ENCODE measurements at regions not wholly inside any gene's neighbourhood (a gene's known extent, or its start where the extent isn't known, plus 50 kb on each side); places are given as distances from the start of the nearest gene placed in this dataset.

DNA sequence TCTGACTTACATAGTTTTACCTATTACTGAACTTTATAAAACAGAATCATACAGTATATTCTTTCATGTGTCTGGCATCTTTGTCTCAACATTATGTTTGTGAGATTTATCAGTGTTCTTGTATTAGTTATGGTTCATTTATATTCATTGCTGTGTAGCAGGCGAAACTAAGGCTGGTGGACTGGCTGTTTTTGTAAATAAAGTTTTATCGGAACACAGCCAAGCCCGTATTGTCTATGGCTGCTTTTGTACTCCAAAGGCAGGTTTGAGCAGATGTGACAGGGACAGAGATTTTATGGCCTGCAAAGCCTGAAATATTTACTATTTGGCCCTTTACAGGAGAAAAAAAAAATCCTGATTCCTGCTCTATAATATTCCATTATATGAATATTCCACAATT, 405.8 kb upstream of the RGS6 start:
- Histone ChIP-seq H3K27ac (replicated peaks) (no peak overlapping the region), H3K4me3 (replicated peaks; ENCODE audit: insufficient read depth, low read length) (no peak overlapping the region), H3K27me3 (ENCODE audit: insufficient read depth, poor library complexity, severe bottlenecking) (no peaks in the 10 kb centered on the region)
- no peak for DNase-seq (ENCODE audit: low read depth in 1 of 2, low spot score in 1 of 2)
- TF ChIP-seq GABPA (IDR thresholded peaks at IDR 0.05; ENCODE audit: low read depth) (no peak), REST (IDR thresholded peaks at IDR 0.05; ENCODE audit: insufficient replicate concordance, low read depth) (no peak), SPI1 (IDR thresholded peaks at IDR 0.05; ENCODE audit: borderline replicate concordance, low read depth) (no peak), POLR2AphosphoS5 (IDR thresholded peaks at IDR 0.05; ENCODE audit: low read depth) (no peak)
- TF ChIP-seq, protein P1, sequence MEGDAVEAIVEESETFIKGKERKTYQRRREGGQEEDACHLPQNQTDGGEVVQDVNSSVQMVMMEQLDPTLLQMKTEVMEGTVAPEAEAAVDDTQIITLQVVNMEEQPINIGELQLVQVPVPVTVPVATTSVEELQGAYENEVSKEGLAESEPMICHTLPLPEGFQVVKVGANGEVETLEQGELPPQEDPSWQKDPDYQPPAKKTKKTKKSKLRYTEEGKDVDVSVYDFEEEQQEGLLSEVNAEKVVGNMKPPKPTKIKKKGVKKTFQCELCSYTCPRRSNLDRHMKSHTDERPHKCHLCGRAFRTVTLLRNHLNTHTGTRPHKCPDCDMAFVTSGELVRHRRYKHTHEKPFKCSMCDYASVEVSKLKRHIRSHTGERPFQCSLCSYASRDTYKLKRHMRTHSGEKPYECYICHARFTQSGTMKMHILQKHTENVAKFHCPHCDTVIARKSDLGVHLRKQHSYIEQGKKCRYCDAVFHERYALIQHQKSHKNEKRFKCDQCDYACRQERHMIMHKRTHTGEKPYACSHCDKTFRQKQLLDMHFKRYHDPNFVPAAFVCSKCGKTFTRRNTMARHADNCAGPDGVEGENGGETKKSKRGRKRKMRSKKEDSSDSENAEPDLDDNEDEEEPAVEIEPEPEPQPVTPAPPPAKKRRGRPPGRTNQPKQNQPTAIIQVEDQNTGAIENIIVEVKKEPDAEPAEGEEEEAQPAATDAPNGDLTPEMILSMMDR (IDR thresholded peaks at IDR 0.05; ENCODE audit: insufficient read depth, low read length), result no peak

DNA sequence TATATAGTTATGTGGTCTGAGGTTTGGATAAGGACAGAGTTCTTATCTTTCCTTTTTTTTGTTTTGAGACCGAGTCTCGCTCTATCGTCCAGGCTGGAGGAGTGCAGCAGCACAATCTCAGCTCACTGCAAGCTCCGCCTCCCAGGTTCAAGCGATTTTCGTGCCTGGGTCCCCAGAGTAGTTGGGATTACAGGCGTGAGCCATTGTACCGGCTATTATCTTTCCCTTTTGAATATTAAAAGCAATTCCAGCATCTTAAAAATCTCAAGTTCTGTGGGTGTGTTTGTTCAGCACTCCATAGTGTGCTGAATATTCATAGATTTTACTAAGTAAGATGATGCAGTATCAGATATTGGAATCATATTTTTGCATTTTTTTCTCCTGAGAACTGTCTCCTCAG, 404.4 kb upstream of the RGS6 start:
- H3K27ac ChIP-seq (replicated peaks), result no peak overlapping the region
- no peaks in the 10 kb centered on the region for H3K27me3 ChIP-seq (ENCODE audit: insufficient read depth, poor library complexity, severe bottlenecking)
- H3K4me3 ChIP-seq (replicated peaks; ENCODE audit: insufficient read depth, low read length), result no peak overlapping the region
- no peak for TF ChIP-seq REST (IDR thresholded peaks at IDR 0.05; ENCODE audit: insufficient replicate concordance, low read depth)
- TF ChIP-seq, protein P1 (IDR thresholded peaks at IDR 0.05; ENCODE audit: insufficient read depth, low read length), result no peak
- no peak for TF ChIP-seq SPI1 (IDR thresholded peaks at IDR 0.05; ENCODE audit: borderline replicate concordance, low read depth)
- no peak for TF ChIP-seq GABPA (IDR thresholded peaks at IDR 0.05; ENCODE audit: low read depth)
- no peak for TF ChIP-seq POLR2AphosphoS5 (IDR thresholded peaks at IDR 0.05; ENCODE audit: low read depth)
- no peak for DNase-seq (ENCODE audit: low read depth in 1 of 2, low spot score in 1 of 2)

- Histone ChIP-seq H3K27me3 (ENCODE audit: insufficient read depth, poor library complexity, severe bottlenecking) (no peaks in the 10 kb centered on the region), H3K4me3 (replicated peaks; ENCODE audit: insufficient read depth, low read length) (no peak overlapping the region), H3K27ac (replicated peaks) (no peak overlapping the region)
- TF ChIP-seq REST (IDR thresholded peaks at IDR 0.05; ENCODE audit: insufficient replicate concordance, low read depth), result no peak
- TF ChIP-seq GABPA (IDR thresholded peaks at IDR 0.05; ENCODE audit: low read depth), result no peak
- TF ChIP-seq, protein P1 (IDR thresholded peaks at IDR 0.05; ENCODE audit: insufficient read depth, low read length), result no peak
- no peak for TF ChIP-seq POLR2AphosphoS5 (IDR thresholded peaks at IDR 0.05; ENCODE audit: low read depth)
- TF ChIP-seq SPI1 (IDR thresholded peaks at IDR 0.05; ENCODE audit: borderline replicate concordance, low read depth), result no peak
- DNase-seq (ENCODE audit: low read depth in 1 of 2, low spot score in 1 of 2), result no peak
These were observed 402.4 kb upstream of the RGS6 start for GRCh38 chr14:71529848-71530247.
